Astrocyte of the spinal cord (primary cell): ENCODE measurements at regions not wholly inside any gene's neighbourhood (a gene's known extent, or its start where the extent isn't known, plus 50 kb on each side); places are given as distances from the start of the nearest gene placed in this dataset.

Experiments
- DNase-seq: peaks from one replicate; pipeline ENCODE4 v3.0.0; 2011; ENCODE audit warnings: low read depth, low spot score
- H3K4me3 ChIP-seq: 2 replicates; pipeline ENCODE4 v1.5.1; 2011; ENCODE audit warnings: low read depth, mild to moderate bottlenecking, low read length, moderate library complexity
- in situ Hi-C: cut with HindIII; loops from 2 replicates; pipeline ENCODE4 v1.10.0; 2017; ENCODE audit warnings: low sequenced_read_pairs
- TF ChIP-seq, protein P1 (sequence below): IDR thresholded peaks from 2 replicates; pipeline ENCODE4 v1.5.1; 2012; ENCODE audit warnings: low read depth, mild to moderate bottlenecking, low read length, inconsistent platforms

- in situ Hi-C loops = no loop called here
- no peak for DNase-seq
- TF ChIP-seq, protein P1, sequence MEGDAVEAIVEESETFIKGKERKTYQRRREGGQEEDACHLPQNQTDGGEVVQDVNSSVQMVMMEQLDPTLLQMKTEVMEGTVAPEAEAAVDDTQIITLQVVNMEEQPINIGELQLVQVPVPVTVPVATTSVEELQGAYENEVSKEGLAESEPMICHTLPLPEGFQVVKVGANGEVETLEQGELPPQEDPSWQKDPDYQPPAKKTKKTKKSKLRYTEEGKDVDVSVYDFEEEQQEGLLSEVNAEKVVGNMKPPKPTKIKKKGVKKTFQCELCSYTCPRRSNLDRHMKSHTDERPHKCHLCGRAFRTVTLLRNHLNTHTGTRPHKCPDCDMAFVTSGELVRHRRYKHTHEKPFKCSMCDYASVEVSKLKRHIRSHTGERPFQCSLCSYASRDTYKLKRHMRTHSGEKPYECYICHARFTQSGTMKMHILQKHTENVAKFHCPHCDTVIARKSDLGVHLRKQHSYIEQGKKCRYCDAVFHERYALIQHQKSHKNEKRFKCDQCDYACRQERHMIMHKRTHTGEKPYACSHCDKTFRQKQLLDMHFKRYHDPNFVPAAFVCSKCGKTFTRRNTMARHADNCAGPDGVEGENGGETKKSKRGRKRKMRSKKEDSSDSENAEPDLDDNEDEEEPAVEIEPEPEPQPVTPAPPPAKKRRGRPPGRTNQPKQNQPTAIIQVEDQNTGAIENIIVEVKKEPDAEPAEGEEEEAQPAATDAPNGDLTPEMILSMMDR = no peak
- no peak overlapping the region for H3K4me3 ChIP-seq
These were observed 83.5 kb upstream of the TSPAN5 start for GRCh38 chr4:98741952-98742351.

- DNase-seq = no peak
- no peak overlapping the region for H3K4me3 ChIP-seq
- TF ChIP-seq, protein P1 = no peak
- in situ Hi-C loops = no loop called here
These were observed 81.3 kb upstream of the TSPAN5 start for GRCh38 chr4:98739751-98740150.

- in situ Hi-C loops = no loop called here
These were observed 75.2 kb upstream of the TSPAN5 start for GRCh38 chr4:98733601-98734000.

GRCh38 chr4:98728871-98729270 lies 70.5 kb upstream of the TSPAN5 start:
- TF ChIP-seq, protein P1 = no peak
- DNase-seq = no peak
- H3K4me3 ChIP-seq = no peak overlapping the region
- in situ Hi-C loops = no loop called here

More at GRCh38 chr4:98733601-98734000, 75.2 kb upstream of the TSPAN5 start:
- TF ChIP-seq, protein P1 = no peak
- no peak for DNase-seq
- no peak overlapping the region for H3K4me3 ChIP-seq

- H3K4me3 ChIP-seq = no peak overlapping the region
- DNase-seq = peak; percentile 63
- in situ Hi-C loops = no loop called here
These were observed 70.0 kb upstream of the TSPAN5 start for GRCh38 chr4:98728433-98728832.

GRCh38 chr4:98722000-98722399 lies 63.6 kb upstream of the TSPAN5 start:
- TF ChIP-seq, protein P1 = no peak
- in situ Hi-C loops = no loop called here
- no peak for DNase-seq
- no peak overlapping the region for H3K4me3 ChIP-seq

More at GRCh38 chr4:98728433-98728832, 70.0 kb upstream of the TSPAN5 start:
- TF ChIP-seq, protein P1 = peak; percentile 2
